ENCODE measurements at regions not wholly inside any gene's neighbourhood (a gene's known extent, or its start where the extent isn't known, plus 50 kb on each side); places are given as distances from the start of the nearest gene placed in this dataset.

DNA sequence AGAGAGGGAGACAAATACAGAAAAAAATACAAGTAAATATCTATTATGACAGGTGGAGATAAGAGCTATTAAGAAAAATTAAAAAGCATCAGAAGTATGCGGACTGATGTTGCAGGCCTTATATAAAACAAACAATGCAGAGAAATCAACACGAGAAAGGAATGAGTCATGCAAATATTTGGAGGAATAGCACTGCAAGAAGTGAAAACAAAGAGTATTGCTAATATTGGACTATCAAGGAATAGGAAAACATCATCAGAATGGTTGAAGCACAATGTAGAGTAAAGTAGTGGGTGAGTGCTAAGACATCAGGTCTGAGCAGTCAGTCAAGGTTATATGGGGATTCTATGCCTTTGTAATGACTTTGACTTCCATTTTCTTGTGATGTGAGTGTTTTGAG is 657.5 kb upstream of the GJE1 start:
- no peaks in the 10 kb centered on the region for H3K9me3 Mint-ChIP-seq (ENCODE audit: unreplicated experiment)
- no peaks in the 10 kb centered on the region for H3K36me3 Mint-ChIP-seq (ENCODE audit: unreplicated experiment)

DNA sequence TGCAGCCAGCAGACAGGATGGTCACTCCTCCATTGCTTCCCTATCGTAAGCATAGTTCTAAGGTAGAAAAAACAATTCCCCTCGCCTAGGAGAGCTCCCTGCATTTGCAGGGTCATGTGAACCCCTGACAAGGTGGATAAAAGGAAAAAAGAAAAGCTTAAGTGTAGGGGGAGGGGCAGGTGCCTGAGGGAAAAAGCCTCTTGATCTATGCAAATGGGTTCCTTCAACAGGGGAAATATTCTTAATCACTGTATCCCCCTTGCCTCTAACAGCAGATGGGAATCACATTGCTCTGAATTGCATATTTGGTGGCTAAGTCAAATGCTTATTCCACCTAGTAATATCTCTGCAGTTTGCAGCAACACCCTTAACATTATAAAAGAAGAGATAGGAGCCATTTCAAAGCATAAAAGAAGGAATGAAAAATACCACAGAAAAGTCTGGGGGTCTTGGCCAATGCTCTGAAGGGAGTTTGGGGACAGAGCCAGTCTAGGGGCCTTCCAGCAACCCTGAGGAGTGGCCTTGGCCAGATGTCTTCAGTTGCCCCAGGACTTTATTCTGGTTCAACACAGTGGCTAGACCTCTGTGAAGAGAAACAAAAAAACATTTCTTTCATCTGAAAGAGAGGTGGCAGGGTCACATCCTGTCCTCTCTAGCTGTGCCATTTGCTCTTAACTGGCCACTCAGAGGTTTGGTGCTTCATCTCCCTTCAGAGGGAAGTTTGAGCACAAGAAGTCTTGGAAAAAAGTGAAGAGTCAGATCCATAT is 660.4 kb upstream of the GJE1 start:
- no peak for DNase-seq
- no peak overlapping the region for H3K4me3 Mint-ChIP-seq (ENCODE audit: unreplicated experiment)
- no peaks in the 10 kb centered on the region for H3K9me3 Mint-ChIP-seq (ENCODE audit: unreplicated experiment)
- TF ChIP-seq, protein P1, sequence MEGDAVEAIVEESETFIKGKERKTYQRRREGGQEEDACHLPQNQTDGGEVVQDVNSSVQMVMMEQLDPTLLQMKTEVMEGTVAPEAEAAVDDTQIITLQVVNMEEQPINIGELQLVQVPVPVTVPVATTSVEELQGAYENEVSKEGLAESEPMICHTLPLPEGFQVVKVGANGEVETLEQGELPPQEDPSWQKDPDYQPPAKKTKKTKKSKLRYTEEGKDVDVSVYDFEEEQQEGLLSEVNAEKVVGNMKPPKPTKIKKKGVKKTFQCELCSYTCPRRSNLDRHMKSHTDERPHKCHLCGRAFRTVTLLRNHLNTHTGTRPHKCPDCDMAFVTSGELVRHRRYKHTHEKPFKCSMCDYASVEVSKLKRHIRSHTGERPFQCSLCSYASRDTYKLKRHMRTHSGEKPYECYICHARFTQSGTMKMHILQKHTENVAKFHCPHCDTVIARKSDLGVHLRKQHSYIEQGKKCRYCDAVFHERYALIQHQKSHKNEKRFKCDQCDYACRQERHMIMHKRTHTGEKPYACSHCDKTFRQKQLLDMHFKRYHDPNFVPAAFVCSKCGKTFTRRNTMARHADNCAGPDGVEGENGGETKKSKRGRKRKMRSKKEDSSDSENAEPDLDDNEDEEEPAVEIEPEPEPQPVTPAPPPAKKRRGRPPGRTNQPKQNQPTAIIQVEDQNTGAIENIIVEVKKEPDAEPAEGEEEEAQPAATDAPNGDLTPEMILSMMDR (IDR thresholded peaks at IDR 0.05; ENCODE audit: partially characterized antibody, unreplicated experiment), result no peak
- no peaks in the 10 kb centered on the region for H3K27me3 Mint-ChIP-seq (ENCODE audit: unreplicated experiment)
- H3K4me1 Mint-ChIP-seq (ENCODE audit: low read depth, unreplicated experiment), result peaks cover 2% of the 10 kb centered on the region
- no peaks in the 10 kb centered on the region for H3K36me3 Mint-ChIP-seq (ENCODE audit: unreplicated experiment)
- no peak overlapping the region for H3K27ac Mint-ChIP-seq (ENCODE audit: unreplicated experiment)

More for the DNA sequence above, 657.5 kb upstream of the GJE1 start:
- TF ChIP-seq, protein P1 (IDR thresholded peaks at IDR 0.05; ENCODE audit: partially characterized antibody, unreplicated experiment), result no peak
- no peak overlapping the region for H3K4me3 Mint-ChIP-seq (ENCODE audit: unreplicated experiment)
- no peak overlapping the region for H3K27ac Mint-ChIP-seq (ENCODE audit: unreplicated experiment)
- H3K27me3 Mint-ChIP-seq (ENCODE audit: unreplicated experiment), result no peaks in the 10 kb centered on the region
- DNase-seq, result no peak
- H3K4me1 Mint-ChIP-seq (ENCODE audit: low read depth, unreplicated experiment), result peaks cover 2% of the 10 kb centered on the region

DNA sequence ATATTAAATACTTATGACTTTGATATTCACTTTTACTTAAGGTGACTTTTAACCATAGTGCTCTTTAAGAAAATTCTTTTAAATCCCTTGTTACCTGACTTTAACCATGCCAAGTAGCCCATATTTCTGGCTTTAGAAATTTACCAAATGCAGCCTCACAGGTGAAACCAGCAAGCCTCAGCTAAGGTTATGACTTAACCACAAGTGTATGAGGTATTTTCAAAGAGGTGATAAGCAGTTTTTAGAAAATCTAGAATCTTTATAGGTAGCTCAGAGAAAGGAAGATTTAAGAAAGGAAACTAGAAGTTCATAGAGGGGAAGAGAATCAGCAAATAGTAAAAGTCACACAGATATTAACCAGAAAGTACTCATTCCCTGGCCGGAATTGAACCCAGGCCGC is 661.9 kb upstream of the GJE1 start:
- no peak overlapping the region for H3K4me3 Mint-ChIP-seq (ENCODE audit: unreplicated experiment)
- H3K9me3 Mint-ChIP-seq (ENCODE audit: unreplicated experiment), result no peaks in the 10 kb centered on the region

DNA sequence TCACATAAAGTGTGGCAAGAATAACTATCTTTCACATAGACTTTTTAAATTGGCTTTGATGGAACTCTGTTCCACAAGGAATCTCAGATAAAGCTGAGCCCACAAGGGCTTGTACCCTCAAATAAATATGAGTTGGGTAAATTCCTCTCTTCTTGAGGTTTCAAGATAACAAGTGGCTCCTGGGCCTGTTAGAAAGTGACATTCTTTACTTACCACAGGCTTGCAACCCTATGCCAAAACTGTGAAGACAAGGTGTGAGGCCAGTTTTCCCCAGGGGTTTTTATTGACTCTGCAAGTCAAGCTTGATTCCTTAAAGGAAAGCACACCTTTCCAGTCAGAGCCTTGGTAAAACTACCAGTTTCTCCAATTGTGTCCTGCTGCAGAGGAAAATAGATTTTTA is 664.8 kb upstream of the GJE1 start:
- Mint-ChIP-seq H3K4me1 (ENCODE audit: low read depth, unreplicated experiment) (peaks cover 2% of the 10 kb centered on the region), H3K9me3 (ENCODE audit: unreplicated experiment) (no peaks in the 10 kb centered on the region), H3K27ac (ENCODE audit: unreplicated experiment) (no peak overlapping the region), H3K36me3 (ENCODE audit: unreplicated experiment) (no peaks in the 10 kb centered on the region), H3K4me3 (ENCODE audit: unreplicated experiment) (no peak overlapping the region), H3K27me3 (ENCODE audit: unreplicated experiment) (no peaks in the 10 kb centered on the region)
- DNase-seq, result no peak
- TF ChIP-seq, protein P1 (IDR thresholded peaks at IDR 0.05; ENCODE audit: partially characterized antibody, unreplicated experiment), result no peak

More for the DNA sequence above, 661.9 kb upstream of the GJE1 start:
- TF ChIP-seq, protein P1 (IDR thresholded peaks at IDR 0.05; ENCODE audit: partially characterized antibody, unreplicated experiment), result no peak
- peaks cover 2% of the 10 kb centered on the region for H3K4me1 Mint-ChIP-seq (ENCODE audit: low read depth, unreplicated experiment)
- H3K36me3 Mint-ChIP-seq (ENCODE audit: unreplicated experiment), result no peaks in the 10 kb centered on the region
- H3K27ac Mint-ChIP-seq (ENCODE audit: unreplicated experiment), result no peak overlapping the region
- DNase-seq, result no peak
- no peaks in the 10 kb centered on the region for H3K27me3 Mint-ChIP-seq (ENCODE audit: unreplicated experiment)

DNA sequence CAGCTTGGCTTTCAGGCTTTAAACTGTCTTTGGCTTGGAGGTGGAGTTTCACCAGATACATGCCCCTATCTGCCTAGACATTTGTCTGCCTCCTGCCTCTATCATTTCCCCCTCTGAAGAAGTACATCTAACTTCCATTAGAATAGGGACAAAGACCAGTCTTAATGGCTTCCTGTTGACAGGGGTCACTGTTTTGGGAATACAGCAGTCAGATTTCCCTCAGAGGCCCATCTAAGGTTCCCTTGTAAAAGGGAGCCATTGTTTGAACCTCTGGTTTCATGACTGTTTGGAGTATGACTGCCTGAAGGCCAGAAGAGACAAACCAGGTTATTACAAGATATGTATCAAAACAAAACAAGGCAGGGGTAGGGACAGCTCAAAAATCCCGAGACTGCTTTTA is 665.7 kb upstream of the GJE1 start:
- Mint-ChIP-seq H3K9me3 (ENCODE audit: unreplicated experiment) (no peaks in the 10 kb centered on the region), H3K4me3 (ENCODE audit: unreplicated experiment) (no peak overlapping the region), H3K36me3 (ENCODE audit: unreplicated experiment) (no peaks in the 10 kb centered on the region), H3K27ac (ENCODE audit: unreplicated experiment) (no peak overlapping the region), H3K4me1 (ENCODE audit: low read depth, unreplicated experiment) (peaks cover 1% of the 10 kb centered on the region), H3K27me3 (ENCODE audit: unreplicated experiment) (no peaks in the 10 kb centered on the region)
- DNase-seq, result no peak
- TF ChIP-seq, protein P1 (IDR thresholded peaks at IDR 0.05; ENCODE audit: partially characterized antibody, unreplicated experiment), result no peak

Measured in glutamatergic neuron (in vitro differentiated cells).